ENCODE measurements at regions not wholly inside any gene's neighbourhood (a gene's known extent, or its start where the extent isn't known, plus 50 kb on each side); places are given as distances from the start of the nearest gene placed in this dataset.

DNA sequence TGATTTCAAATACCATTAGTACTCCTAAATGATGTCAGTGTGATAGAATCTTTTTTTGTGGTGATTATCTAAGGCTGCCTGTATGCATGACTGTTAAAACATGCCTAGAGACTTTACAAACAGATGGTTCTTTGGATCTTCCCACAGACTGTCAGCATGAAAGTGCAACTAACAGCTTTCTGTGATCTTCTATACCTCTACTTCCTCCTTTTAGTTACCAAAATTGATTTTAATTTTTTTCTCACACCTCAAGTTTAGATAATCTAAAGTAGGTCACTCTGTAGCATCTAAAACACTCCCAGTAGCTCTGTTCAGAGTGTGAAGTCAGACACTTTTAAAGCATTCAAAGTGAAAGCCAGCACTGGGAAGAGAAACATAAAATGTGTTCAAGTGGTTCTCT, 534.5 kb downstream of the PTPRC start:
- peak; percentile 93 for FAIRE-seq

DNA sequence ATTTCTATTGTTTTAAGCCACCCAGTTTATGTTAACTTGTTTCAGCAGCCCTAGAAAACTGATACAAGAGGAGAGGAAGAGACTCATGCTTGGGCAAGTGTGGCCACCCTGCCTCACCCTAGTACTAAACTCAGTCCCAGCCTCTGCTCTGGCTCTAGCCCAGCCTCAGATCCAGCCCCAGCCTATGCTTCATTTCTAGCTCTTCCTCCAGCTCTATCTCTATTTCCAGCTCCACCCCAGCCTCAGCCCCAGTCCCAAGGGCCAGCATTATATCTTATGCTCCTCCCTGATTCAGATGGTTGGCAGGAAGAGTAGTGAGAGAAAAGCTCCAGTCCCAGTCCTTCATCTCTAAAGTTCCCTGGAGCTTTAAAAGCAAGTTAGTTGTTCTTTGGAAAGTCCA, 535.5 kb downstream of the PTPRC start:
- no peak for DNase-seq (ENCODE audit: extremely low spot score, insufficient read length, low read depth)
- FAIRE-seq = peak; percentile 77

More for the DNA sequence above, 534.5 kb downstream of the PTPRC start:
- DNase-seq (ENCODE audit: extremely low spot score, insufficient read length, low read depth) = peak; percentile 25

DNA sequence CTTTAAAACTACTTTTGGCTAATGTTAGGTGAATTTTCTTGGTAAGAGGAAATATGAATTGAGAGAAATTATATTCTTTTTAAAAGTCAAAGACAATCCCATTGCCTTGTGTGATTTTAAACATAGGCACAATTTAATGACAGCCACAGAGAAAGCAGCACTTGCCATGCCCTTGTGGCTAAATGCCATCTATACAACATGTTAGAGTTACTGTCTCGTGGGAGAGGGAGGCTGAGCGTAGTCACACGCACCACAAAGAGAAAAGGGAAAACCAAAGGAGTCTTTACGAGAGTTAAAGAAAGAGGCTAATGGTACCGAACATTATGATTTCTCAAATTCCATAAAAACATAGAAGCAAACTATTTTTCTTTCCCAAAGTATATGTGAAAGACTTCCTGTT, 537.9 kb downstream of the PTPRC start:
- DNase-seq (ENCODE audit: extremely low spot score, insufficient read length, low read depth) (no peak), FAIRE-seq (no peak)

DNA sequence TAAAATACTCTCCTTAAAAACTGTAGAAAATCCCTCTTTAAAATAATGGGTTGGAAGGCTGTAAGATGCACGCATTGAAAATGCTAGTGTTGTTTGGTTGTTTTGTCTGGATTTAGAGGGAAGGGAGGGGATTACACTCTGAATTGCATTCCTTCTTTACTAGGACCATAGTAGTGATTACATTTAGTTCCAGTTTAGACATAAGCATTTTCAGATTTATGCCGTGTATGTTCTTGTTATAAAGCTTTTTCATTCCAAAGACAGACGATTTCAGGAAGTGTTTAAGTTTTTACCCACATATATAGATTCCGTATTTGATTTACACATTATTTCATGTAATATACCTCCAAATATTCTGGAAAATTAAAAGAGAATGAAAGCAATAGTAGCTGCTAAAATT, 538.4 kb downstream of the PTPRC start:
- DNase-seq (ENCODE audit: extremely low spot score, insufficient read length, low read depth) (no peak), FAIRE-seq (no peak)

DNA sequence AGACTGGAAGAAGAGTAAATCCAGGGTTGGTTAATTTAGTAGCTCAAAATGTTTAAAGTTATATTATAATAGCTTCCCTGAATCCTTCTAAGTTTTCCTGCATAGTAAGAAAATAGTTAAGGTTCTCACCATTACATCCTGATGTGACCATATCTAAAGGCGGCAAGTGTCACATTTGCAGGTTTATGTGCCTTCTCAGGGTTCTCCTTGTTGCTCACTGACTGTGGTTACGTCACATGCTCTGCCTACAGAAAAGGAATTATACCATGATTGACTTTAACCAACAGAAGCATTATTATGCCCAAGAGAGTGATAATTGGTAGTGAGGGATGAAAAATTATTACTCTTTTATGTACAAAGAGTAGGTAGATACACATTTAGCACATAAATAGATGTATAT, 539.8 kb downstream of the PTPRC start:
- DNase-seq (ENCODE audit: extremely low spot score, insufficient read length, low read depth) (no peak), FAIRE-seq (no peak)

DNA sequence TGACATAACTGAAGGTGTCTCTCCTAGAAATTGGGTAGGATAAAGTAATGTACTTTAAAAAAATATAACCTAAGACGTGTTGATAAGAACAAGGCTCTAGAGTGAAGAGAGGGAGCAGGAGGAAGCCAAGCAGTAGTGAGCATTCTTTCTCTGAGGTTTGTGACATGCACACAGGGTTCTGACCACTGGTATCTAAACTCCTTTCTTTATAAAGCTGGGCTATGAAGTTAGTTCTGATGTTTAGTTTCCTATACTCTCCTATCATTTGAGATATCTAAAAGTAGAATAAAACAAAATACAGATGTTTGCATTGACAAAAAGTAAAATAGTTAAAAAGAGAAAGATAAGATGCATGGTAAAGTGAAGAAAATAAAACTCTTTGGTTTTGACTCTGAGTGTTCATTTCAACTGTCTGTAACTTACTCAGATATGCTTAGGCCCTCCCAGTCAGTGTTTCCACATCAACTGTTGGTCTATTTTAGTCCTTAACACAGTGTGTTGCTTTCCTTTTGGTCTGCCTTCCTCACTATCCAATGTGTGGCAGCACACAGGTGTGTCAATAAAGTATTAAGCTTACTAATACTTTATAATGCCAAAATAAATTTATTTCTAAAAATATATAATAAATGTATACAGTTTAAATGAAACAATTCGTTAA, 543.5 kb downstream of the PTPRC start:
- FAIRE-seq = peak; percentile 65

DNA sequence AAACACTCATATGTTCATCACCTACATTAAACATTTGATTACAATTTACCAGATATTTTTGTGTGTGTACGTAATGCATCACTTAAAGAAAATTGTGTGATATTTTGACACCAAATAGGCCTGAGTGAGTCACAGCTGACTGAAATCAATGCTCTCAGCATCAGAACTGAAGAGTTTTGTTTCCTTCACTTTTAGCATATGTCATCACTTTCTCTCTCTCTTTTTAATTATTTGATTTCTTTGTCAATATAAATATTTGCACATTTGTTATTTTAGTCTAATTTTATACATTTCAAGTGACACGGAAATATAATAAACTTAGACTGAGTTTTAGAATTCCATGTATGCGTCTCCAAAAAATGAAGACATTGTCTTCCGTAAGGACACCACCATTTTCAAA, 545.3 kb downstream of the PTPRC start:
- no peak for DNase-seq (ENCODE audit: extremely low spot score, insufficient read length, low read depth)

More for the DNA sequence above, 543.5 kb downstream of the PTPRC start:
- no peak for DNase-seq (ENCODE audit: extremely low spot score, insufficient read length, low read depth)

DNA sequence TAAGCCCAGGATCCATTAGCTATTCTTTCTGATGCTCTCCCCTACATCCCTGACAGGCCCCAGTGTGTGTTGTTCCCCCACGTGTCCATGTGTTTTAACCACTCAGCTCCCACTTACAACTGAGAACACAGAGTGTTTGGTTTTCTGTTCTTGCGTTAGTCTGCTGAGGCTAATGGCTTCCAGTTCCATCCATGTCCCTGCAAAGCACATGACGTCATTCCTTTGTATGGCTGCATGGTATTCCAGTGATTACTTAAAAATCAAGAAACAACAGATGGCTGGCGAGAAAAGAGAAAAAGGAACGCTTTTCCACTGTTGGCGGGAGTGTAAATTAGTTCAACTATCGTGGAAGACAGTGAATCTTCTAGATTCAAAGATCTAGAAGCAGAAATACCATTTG, 556.0 kb downstream of the PTPRC start:
- peak; percentile 5 for FAIRE-seq
- DNase-seq (ENCODE audit: extremely low spot score, insufficient read length, low read depth) = no peak

More for the DNA sequence above, 545.3 kb downstream of the PTPRC start:
- no peak for FAIRE-seq

DNA sequence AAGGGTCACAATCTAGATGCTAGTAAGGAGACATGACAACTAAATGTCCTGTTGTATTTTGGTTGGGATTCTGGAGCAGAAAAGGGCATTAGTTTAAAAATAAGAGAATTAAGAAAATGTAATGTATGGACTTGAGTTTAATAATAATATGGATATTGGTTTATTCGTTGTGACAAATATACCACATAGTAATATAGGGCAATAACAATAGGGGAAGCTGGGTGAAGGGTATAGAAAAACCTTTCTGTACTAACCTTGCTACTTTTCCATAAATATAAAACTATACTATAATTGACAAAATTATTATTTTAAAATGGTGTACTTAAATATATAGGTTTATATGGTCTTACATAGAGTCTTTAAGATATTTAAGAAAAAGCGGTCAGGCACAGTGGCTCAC, 558.9 kb downstream of the PTPRC start:
- no peak for FAIRE-seq

DNA sequence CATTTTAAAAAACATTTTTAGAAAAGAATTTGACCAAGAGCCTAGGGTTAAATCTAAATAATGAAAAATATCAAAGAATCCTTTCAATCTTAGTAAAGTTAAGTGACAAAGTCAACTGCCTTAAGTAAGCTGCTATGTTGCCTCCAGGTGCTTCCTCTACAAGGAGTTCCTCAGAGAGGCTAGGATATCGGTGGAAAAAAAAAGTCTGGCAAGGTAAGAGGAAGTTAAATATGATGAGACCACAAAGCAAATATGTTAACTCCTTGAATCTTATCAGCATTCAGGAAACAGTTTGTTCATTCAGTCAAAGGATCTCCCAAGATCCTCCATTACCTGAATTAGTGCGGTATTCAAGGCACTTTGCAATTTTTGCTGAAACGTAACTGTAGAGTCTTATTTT, 563.5 kb downstream of the PTPRC start:
- no peak for FAIRE-seq
- DNase-seq (ENCODE audit: extremely low spot score, insufficient read length, low read depth) = no peak

More for the DNA sequence above, 558.9 kb downstream of the PTPRC start:
- DNase-seq (ENCODE audit: extremely low spot score, insufficient read length, low read depth) = no peak

DNA sequence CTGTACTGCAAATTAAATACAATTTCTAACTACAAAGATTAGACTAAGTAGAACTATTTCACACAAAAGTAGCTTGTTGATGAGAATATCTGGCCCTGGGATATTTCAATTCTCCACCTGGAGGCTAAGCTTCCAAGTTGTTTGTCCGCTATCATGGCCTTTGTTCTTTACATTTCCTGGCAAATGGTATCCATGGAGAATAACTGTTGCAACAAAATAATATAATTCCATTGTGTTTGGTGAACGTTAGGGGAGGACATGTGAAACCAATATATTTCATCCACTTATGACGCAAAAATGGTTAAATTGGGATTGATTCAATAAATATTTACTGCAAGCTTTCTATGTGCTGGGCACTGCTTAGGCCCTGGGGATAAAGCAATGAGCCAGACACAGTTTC, 565.4 kb downstream of the PTPRC start:
- FAIRE-seq = no peak
- no peak for DNase-seq (ENCODE audit: extremely low spot score, insufficient read length, low read depth)

DNA sequence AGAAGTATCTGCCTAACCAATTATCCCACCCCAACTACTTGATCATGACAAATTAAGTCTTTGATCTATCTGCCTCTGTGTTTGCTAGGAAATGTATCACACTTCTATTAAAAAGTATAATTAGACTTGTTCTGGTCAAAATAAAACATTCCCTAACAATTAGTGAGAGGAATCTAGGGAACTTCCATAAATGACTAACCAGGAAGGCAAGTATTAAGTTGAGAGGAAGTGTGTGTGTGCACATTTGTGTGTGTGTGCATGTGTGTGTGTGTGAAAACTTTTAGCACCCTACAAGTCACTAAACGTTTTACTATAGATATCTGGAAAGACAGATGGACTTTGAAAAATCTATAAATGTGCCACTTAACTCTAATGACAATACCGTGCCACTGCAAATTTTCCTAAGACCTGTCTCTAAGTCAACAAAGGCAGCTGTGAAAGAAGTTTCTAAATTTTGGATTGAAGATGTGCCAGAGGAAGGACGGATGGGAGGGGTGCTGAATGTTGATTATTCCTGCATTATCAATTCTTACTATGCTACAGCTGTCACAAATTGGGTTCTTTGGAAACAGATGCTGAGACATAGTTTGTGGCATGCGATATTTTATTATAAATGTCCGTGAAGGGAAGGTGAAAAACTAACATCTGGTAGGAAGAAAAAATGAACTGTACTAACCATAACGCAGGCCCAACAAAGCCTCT, 567.1 kb downstream of the PTPRC start:
- DNase-seq (ENCODE audit: extremely low spot score, insufficient read length, low read depth) = no peak
- peak; percentile 58 for FAIRE-seq

DNA sequence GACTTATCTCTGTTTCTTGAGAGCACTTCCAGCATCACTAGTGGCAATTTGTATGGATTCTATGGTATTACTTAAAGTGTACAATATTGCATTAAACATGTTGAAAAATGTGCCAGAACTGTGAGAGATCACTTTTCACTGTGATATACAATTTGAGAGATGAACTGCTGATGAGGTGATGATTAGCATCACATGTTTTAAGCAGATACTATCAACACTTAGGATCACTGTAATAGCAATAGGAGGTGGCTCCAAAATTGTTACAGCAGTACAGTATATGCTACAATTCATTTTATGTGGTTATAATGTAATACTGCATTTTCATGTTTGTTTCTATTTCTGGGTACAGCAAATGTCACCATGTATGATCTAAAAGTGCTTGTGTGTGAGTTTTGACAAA, 570.0 kb downstream of the PTPRC start:
- DNase-seq (ENCODE audit: extremely low spot score, insufficient read length, low read depth) = no peak
- no peak for FAIRE-seq

DNA sequence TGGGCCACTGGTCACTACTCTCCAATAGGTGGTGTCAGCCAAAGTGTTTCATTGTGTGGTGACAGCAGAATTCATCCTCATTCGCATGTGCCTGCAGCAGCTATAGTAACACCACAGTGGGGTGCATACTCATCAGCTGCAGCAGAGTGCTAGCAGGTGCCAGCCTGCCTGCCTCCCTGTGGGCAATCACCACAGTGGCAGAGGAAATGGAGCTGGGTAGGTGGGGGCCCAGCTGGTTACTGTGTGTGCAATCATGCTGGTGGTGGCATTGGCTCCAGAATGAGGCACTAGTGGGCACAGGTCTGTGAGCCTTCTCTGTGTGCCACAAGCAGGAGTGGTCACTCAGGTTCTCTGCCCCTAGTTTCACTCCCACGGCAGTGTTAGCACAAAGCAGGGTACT, 579.2 kb downstream of the PTPRC start:
- DNase-seq (ENCODE audit: extremely low spot score, insufficient read length, low read depth) (no peak), FAIRE-seq (no peak)

DNA sequence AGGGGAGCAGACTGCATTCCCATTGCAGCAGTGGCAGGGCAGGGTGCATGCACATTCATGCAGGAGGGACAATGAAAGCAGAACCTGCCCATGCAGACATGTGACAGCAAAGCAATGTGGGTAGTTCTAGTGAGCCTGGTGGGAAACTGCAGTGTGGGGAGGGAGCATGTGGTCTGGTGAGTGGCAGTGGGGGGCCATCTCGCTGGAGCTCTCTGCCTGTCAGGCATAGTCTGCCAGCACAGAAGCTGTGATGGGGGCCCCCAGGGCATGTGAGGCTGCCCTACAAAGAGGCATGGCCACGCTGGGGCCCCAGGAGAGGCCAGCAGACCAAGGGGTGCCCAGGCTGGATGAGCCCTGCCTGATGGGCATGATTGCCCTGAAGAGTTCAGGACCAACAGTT, 579.7 kb downstream of the PTPRC start:
- FAIRE-seq = no peak
- no peak for DNase-seq (ENCODE audit: extremely low spot score, insufficient read length, low read depth)

DNA sequence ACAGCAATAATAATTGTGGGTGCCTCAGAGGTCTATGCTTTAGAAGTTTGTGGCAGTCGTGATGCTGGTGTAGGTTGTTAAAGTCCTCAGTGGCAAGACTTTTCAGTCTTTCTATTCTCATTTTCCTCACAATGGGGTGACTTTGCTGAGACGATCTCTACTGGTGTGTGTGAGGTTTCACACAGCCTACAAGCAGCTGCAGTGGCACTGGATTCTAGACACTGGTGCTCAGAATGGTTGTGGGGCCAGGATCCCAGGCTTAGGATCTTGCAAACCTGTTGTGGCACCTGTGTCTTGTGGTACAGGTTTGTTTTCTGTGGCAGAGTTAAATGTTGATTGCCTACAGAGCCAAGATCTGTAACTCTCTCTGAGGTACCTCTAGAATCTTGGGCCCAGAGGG, 581.2 kb downstream of the PTPRC start:
- DNase-seq (ENCODE audit: extremely low spot score, insufficient read length, low read depth) (no peak), FAIRE-seq (no peak)

DNA sequence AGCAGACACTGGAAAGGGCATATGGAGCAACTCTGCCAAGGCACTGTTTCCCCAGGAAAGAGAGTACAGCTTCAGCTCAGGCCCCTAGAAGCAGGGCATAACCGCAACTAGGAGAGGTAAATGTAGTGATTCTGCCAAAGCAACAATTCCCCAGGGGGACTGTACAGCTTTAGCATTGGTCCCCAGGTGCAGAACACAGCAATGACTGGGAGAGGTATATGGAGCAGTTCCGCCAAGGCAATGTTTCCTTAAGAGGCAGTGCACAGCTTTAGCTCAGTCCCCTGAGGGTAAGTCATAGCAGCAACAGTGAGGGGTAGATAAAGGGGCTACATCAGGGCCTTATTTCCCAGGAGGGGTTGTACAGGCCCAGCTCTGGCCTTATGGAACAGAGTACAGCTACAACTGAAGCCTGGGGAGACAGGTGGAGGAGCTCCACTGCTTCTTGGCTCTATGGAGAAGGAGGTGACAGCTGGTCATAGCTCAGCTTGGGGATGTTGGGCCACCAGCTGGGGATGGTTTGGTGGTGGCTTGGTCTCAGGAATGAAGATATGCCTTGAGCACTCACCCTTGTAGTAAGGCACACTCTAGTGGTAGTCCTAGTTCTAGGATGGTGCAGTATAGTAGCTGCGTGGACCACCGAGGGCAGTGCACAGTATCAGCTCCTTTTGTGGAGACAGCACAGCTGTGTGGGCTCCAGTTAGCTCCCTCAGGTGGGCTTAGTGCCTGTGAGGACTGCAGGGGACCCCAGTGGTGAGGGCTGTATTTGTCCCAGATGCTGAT, 582.7 kb downstream of the PTPRC start:
- no peak for FAIRE-seq

DNA sequence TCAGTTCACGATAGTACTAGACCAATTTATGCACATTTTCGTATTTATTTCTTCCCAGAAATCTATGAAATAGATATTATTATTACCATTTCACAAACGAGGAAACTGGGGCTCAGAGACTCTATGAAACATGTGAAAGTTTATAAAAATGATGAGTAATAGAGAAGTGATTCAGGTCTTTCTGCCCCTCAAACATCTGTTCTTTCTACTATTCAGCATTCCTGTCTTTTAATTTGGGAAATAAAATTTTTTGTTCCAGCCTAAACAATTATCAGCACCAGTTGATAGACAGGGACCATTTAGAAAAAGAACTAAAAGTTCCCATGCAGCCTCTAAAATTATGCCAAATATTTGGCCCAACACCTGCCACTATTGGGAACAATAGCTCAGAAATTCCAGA, 585.1 kb downstream of the PTPRC start:
- no peak for FAIRE-seq
- DNase-seq (ENCODE audit: extremely low spot score, insufficient read length, low read depth) = no peak

More for the DNA sequence above, 582.7 kb downstream of the PTPRC start:
- no peak for DNase-seq (ENCODE audit: extremely low spot score, insufficient read length, low read depth)

DNA sequence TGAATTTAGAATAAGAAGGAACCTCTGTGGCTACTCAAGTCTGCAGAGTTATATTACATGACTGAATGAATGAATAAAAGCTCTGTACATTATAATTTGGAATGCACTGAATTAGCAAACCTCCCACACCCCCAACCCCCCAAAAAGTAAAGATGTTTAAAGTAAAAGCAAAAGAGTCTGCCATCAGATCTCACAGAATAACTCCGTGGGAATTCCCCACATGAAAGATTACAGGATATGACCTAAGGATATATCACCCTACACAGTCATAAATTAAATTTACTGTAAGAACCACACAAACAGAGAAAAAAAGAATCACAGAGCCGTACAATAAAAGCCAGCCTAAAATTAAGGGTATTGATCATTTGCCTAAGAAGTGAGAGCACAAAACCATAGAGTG, 587.3 kb downstream of the PTPRC start:
- no peak for FAIRE-seq
- no peak for DNase-seq (ENCODE audit: extremely low spot score, insufficient read length, low read depth)

DNA sequence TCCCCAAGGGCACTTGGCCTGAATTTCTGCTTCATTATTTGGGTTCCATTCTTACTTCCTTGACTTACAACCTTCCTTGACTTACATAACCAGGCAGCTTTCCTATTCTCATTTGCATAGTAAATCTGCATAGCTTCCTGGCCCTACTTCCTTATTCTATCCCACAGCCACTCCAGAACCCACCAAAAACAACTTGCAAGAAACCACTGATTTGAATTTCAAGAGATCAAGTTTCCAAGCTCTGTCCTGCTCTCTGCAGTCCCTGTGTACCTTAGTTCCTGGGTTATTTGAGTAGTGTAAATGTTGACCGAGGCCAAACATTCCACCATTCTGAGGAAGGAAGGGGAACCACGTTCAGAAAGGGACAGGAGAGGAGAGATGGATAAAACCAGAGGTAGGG, 603.3 kb downstream of the PTPRC start:
- FAIRE-seq (no peak), DNase-seq (ENCODE audit: extremely low spot score, insufficient read length, low read depth) (no peak)

DNA sequence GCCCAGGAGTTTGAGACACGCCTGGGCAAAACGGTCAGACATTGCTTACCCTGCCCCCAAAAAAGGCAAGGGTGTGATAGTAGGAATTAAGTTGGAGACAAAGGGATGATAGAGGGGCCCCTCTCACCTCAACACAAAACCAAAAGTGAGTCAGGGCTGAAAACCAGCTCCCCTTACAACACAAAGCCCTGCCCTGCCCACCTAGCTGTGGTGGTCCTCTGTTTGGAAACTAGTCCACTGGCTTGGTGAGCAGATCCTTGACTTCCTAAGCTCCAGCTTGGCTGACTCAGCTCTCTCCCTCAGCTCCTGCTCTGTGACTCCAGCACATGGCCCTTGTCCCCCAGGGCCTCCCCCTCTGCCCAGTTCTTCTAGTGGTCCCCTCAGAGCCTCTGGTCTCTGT, 603.8 kb downstream of the PTPRC start:
- DNase-seq (ENCODE audit: extremely low spot score, insufficient read length, low read depth) (no peak), FAIRE-seq (no peak)

Measured in GM18507 (cell line).